ENCODE measurements at regions not wholly inside any gene's neighbourhood (a gene's known extent, or its start where the extent isn't known, plus 50 kb on each side); places are given as distances from the start of the nearest gene placed in this dataset.

GRCh38 chr5:176726746-176727527 is 79.7 kb downstream of the TSPAN17 start:
- TF ChIP-seq, protein P1, sequence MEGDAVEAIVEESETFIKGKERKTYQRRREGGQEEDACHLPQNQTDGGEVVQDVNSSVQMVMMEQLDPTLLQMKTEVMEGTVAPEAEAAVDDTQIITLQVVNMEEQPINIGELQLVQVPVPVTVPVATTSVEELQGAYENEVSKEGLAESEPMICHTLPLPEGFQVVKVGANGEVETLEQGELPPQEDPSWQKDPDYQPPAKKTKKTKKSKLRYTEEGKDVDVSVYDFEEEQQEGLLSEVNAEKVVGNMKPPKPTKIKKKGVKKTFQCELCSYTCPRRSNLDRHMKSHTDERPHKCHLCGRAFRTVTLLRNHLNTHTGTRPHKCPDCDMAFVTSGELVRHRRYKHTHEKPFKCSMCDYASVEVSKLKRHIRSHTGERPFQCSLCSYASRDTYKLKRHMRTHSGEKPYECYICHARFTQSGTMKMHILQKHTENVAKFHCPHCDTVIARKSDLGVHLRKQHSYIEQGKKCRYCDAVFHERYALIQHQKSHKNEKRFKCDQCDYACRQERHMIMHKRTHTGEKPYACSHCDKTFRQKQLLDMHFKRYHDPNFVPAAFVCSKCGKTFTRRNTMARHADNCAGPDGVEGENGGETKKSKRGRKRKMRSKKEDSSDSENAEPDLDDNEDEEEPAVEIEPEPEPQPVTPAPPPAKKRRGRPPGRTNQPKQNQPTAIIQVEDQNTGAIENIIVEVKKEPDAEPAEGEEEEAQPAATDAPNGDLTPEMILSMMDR (IDR thresholded peaks at IDR 0.05) = no peak
- no peak for TF ChIP-seq POLR2A (IDR thresholded peaks at IDR 0.05)

All from right lobe of liver (tissue), 4 donors.